ENCODE measurements at regions not wholly inside any gene's neighbourhood (a gene's known extent, or its start where the extent isn't known, plus 50 kb on each side); places are given as distances from the start of the nearest gene placed in this dataset.

GRCh38 chr2:117502121-117502520 is 312.4 kb upstream of the DDX18 start:
- TF ChIP-seq CTCF (IDR thresholded peaks at IDR 0.05; ENCODE audit: insufficient read depth, low read length, poor library complexity, severe bottlenecking) (no peak), EZH2phosphoT487 (conservative IDR thresholded peaks at IDR 0.05; ENCODE audit: low read length) (no peak)
